Heart left ventricle (tissue), 16 donors: ENCODE measurements at regions not wholly inside any gene's neighbourhood (a gene's known extent, or its start where the extent isn't known, plus 50 kb on each side); places are given as distances from the start of the nearest gene placed in this dataset.

Source experiments
- ATAC-seq, 4 donors: fragments of 200-7000 bp; cut with Tn5 transposase; one replicate each; pipeline ENCODE4 v1.9.1; 2020 to 2022; ENCODE audit warnings: moderate library complexity in 4 of 4, mild to moderate bottlenecking in 3 of 4, moderate number of reproducible peaks in 1 of 4
- DNase-seq, 5 donors: peaks; one replicate each; pipeline ENCODE4 v3.0.0-alpha.2; 2020
- H3K27ac ChIP-seq, 12 donors: fragments of 200-600 bp; sonication (generic) in 4 of 12; one replicate each; pipeline versions ENCODE4 v1.5.0 to v1.8.0; 2016 to 2022; ENCODE audit warnings: mild to moderate bottlenecking in 2 of 12
- H3K27me3 ChIP-seq, 9 donors: fragments of 200-600 bp; sonication (generic) in 2 of 9; one replicate each; pipeline versions ENCODE4 v1.5.1 to v1.8.0; 2016 to 2022; ENCODE audit warnings: mild to moderate bottlenecking in 3 of 9
- H3K36me3 ChIP-seq, 9 donors: fragments of 200-600 bp; sonication (generic) in 2 of 9; one replicate each; pipeline versions ENCODE4 v1.5.0 to v1.8.0; 2018 to 2022; ENCODE audit warnings: mild to moderate bottlenecking in 2 of 9
- H3K4me1 ChIP-seq, 12 donors: fragments of 200-600 bp; sonication (generic) in 4 of 12; one replicate each; pipeline versions ENCODE4 v1.5.0 to v1.8.0; 2016 to 2022; ENCODE audit warnings: mild to moderate bottlenecking in 3 of 12
- H3K4me3 ChIP-seq, 12 donors: fragments of 200-600 bp; sonication (generic) in 4 of 12; one replicate each; pipeline versions ENCODE4 v1.5.0 to v1.8.0; 2017 to 2022; ENCODE audit warnings: mild to moderate bottlenecking in 9 of 12, moderate library complexity in 4 of 12
- H3K9me3 ChIP-seq, 12 donors: fragments of 200-600 bp; sonication (generic) in 4 of 12; one replicate each; pipeline versions ENCODE4 v1.5.0 to v1.8.0; 2016 to 2022; ENCODE audit warnings: mild to moderate bottlenecking in 1 of 12
- POLR2A ChIP-seq, 2 donors: fragments of 450-650 bp; IDR thresholded peaks; one replicate each; pipeline ENCODE4 v1.6.1; 2017; ENCODE audit warnings: antibody characterized with exemption in 2 of 2, mild to moderate bottlenecking in 2 of 2, moderate library complexity in 2 of 2
- WGBS, 4 donors: extraction: QIAGEN DNeasy Blood & Tissue Kit in 2 of 4; methylation state at CpG; one replicate each; pipeline versions ENCODE4 v1.1.5 to v1.1.7; 2013 to 2018; 5-methylcytosine and 5-hydroxymethylcytosine counted together
- intact Hi-C, 10 donors: fragments of 100-400 bp; cut with DNase I; formaldehyde crosslinking; loops; one replicate each; pipeline versions ENCODE4 v1.11.1 to v1.14.2; 2022
- TF ChIP-seq, protein P1 (sequence below), 12 donors: fragments of 200-600 bp; sonication (generic) in 4 of 12; IDR thresholded peaks; one replicate each; pipeline versions ENCODE4 v1.5.0 to v1.8.0; 2018 to 2022; ENCODE audit warnings: antibody characterized with exemption in 12 of 12, mild to moderate bottlenecking in 5 of 12
- donor health status: ischemic (EF 13 %, LVEDD 7.1; RV severe dilation, severe dysfunction).
- donor health status: healthy with polysubstance abuse.
- donor health status: DM: no; HTN: yes; CAD: no.
- donor health status: DM: no; HTN: no; CAD: no.
- donor health status: ischemic (EF 25% LVEDD 6.9; RV normal size, moderate dysfunction).
- donor health status: ischemic (EF 25% LVEDD 5.7; RV mildly dilated, moderate dysfunction).
- donor health status: healthy.
- donor health status: DM: yes; HTN: yes; CAD: no.
- donor health status: ischemic (EF 35%, LVEDD 5.7; RV mildly dilated, moderate dysfunction).
- donor health status: nonischemic (EF 11% LVEDD 7.7; RV severe dilation, severe dysfunction).
- donor health status: DM: yes; HTN: yes; CAD: no.
- donor health status: PGD.
- donor health status: ischemic (EF 29% LVEDD 5.4; RV normal size, mild dysfunction).
- donor health status: nonischemic (EF 23%, LVEDD 6.1; RV moderate dilation, normal function).

- WGBS, 4 donors: 58 to 75% (median 70%) methylated on average over 1 of the region's 1 CpG
- Histone ChIP-seq H3K36me3 (no peaks in the 10 kb centered on the region), H3K27me3 (no peaks in the 10 kb centered on the region), H3K9me3 (peaks cover 0 to 9% (median 2%) of the 10 kb centered on the region in 12 donors), H3K4me3 (no peak overlapping the region), H3K4me1 (peaks cover 0 to 2% (median 0%) of the 10 kb centered on the region in 12 donors), H3K27ac (no peak overlapping the region)
- TF ChIP-seq POLR2A (IDR thresholded peaks at IDR 0.05): no peak
- TF ChIP-seq, protein P1, sequence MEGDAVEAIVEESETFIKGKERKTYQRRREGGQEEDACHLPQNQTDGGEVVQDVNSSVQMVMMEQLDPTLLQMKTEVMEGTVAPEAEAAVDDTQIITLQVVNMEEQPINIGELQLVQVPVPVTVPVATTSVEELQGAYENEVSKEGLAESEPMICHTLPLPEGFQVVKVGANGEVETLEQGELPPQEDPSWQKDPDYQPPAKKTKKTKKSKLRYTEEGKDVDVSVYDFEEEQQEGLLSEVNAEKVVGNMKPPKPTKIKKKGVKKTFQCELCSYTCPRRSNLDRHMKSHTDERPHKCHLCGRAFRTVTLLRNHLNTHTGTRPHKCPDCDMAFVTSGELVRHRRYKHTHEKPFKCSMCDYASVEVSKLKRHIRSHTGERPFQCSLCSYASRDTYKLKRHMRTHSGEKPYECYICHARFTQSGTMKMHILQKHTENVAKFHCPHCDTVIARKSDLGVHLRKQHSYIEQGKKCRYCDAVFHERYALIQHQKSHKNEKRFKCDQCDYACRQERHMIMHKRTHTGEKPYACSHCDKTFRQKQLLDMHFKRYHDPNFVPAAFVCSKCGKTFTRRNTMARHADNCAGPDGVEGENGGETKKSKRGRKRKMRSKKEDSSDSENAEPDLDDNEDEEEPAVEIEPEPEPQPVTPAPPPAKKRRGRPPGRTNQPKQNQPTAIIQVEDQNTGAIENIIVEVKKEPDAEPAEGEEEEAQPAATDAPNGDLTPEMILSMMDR (IDR thresholded peaks at IDR 0.05): no peak
- DNase-seq (no peak), ATAC-seq (no peak)
- intact Hi-C loops: no loop called here
These were observed 675.4 kb downstream of the OTOL1 start for GRCh38 chr3:162171970-162172369.

GRCh38 chr3:162175145-162175544 is 678.5 kb downstream of the OTOL1 start:
- no peak overlapping the region for H3K4me3 ChIP-seq
- no peak overlapping the region for H3K27ac ChIP-seq
- DNase-seq: no peak
- no peak for ATAC-seq
- intact Hi-C loops: no loop called here
- no peaks in the 10 kb centered on the region for H3K36me3 ChIP-seq
- TF ChIP-seq, protein P1 (IDR thresholded peaks at IDR 0.05): no peak
- TF ChIP-seq POLR2A (IDR thresholded peaks at IDR 0.05): no peak
- WGBS, 4 donors: 84 to 87% (median 86%) methylated on average over 4 of the region's 4 CpGs
- no peaks in the 10 kb centered on the region for H3K27me3 ChIP-seq
- H3K9me3 ChIP-seq: peaks cover 0 to 9% (median 2%) of the 10 kb centered on the region in 12 donors
- no peaks in the 10 kb centered on the region for H3K4me1 ChIP-seq

DNA sequence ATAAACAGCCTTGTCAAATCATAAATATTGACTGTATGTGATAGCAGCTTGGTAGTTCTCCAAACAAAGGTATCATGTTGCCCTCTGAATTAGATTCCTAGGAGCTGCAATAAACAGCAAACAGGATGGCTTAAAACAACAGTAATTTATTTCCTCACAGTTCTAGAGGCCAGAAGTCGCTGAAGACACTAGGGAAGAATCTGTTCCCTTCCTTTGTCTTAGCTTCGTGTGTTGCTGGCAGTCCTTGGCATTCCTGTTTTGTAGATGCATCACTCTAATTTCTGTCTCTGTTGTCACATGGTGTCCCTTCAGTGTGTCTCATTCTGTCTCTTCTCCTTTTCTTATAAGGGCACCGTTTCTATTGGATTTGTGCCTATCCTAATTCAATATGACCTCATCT is 679.3 kb downstream of the OTOL1 start:
- Histone ChIP-seq H3K4me1 (no peaks in the 10 kb centered on the region), H3K27ac (no peak overlapping the region), H3K36me3 (no peaks in the 10 kb centered on the region), H3K4me3 (no peak overlapping the region), H3K27me3 (no peaks in the 10 kb centered on the region), H3K9me3 (peaks cover 0 to 9% (median 2%) of the 10 kb centered on the region in 12 donors)
- no peak for DNase-seq
- intact Hi-C loops: no loop called here
- no peak for ATAC-seq
- 67 to 81% (median 73%) methylated on average over 3 of the region's 3 CpGs for WGBS, 4 donors
- no peak for TF ChIP-seq POLR2A (IDR thresholded peaks at IDR 0.05)
- TF ChIP-seq, protein P1 (IDR thresholded peaks at IDR 0.05): no peak

DNA sequence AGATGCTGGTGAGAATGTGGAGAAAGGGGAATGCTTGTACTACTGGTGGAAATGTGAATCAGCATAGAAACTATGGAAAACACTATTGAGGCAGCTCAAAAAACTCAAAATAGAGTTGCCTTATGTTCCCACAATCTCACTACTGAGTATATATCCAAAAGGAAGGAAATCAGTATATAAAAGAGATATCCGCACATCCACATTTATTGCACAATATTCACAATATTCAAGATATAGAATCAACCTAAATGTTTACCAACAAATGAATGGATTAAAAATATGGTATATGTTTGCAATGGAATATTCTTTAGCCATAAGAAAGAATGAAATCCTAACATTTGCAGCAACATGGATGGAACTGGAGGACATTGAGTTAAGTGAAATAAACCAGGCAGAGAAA is 686.8 kb downstream of the OTOL1 start:
- H3K4me1 ChIP-seq: no peaks in the 10 kb centered on the region
- no peaks in the 10 kb centered on the region for H3K36me3 ChIP-seq
- 89 to 98% (median 94%) methylated on average over 1 of the region's 1 CpG for WGBS, 4 donors
- DNase-seq (no peak), ATAC-seq (no peak)
- intact Hi-C loops: no loop called here
- peaks cover 0 to 21% (median 0%) of the 10 kb centered on the region in 12 donors for H3K9me3 ChIP-seq
- TF ChIP-seq, protein P1 (IDR thresholded peaks at IDR 0.05): no peak
- no peak for TF ChIP-seq POLR2A (IDR thresholded peaks at IDR 0.05)
- no peak overlapping the region for H3K27ac ChIP-seq
- H3K27me3 ChIP-seq: no peaks in the 10 kb centered on the region
- no peak overlapping the region for H3K4me3 ChIP-seq
